Neural crest cell (in vitro differentiated cells): ENCODE measurements at regions not wholly inside any gene's neighbourhood (a gene's known extent, or its start where the extent isn't known, plus 50 kb on each side); places are given as distances from the start of the nearest gene placed in this dataset.

Source experiments
- DNase-seq: peaks from one replicate; pipeline ENCODE4 v3.0.0; 2021; ENCODE audit warnings: low read depth, mixed read lengths, low spot score
- H3K27ac Mint-ChIP-seq: one replicate; pipeline ENCODE4 v1.8.0; 2021; ENCODE audit warnings: mild to moderate bottlenecking, mixed read lengths; ENCODE audit not compliant: unreplicated experiment
- H3K27me3 Mint-ChIP-seq: 2 replicates; pipeline ENCODE4 v1.8.0; 2021; ENCODE audit warnings: low read depth, mild to moderate bottlenecking, mixed read lengths
- H3K36me3 Mint-ChIP-seq: 2 replicates; pipeline ENCODE4 v1.8.0; 2021; ENCODE audit warnings: low read depth, mild to moderate bottlenecking, mixed read lengths
- H3K4me1 Mint-ChIP-seq: 2 replicates; pipeline ENCODE4 v1.8.0; 2021; ENCODE audit warnings: mixed read lengths
- H3K4me3 Mint-ChIP-seq: one replicate; pipeline ENCODE4 v1.8.0; 2021; ENCODE audit warnings: mild to moderate bottlenecking, mixed read lengths
- H3K9me3 Mint-ChIP-seq: 2 replicates; pipeline ENCODE4 v1.8.0; 2021; ENCODE audit warnings: mixed read lengths
- TF ChIP-seq, protein P1 (sequence below): fragments of 200-600 bp; sonication (generic); conservative IDR thresholded peaks from 2 replicates; pipeline ENCODE4 v1.5.0; 2021; ENCODE audit warnings: antibody characterized with exemption, mild to moderate bottlenecking

DNA sequence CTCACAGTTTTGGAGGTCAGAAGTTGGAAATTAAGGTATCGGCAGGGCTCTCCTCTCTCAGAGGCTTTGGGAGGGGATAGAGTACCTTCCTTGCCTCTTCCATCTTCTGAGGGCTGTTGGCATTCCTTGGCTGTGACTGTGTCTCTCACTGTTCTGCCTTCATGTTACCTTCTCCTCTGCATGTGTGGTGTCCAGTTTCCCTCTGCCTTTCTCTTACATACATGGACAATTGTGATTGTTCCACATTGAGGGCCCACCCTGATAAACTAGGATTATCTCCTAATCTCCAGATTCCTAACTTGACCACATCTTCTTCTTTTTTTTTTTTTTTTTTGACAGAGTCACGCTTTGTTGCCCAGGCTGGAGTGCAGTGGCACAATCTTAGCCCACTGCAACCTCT lies 72.1 kb upstream of the SPACA1 start:
- TF ChIP-seq, protein P1, sequence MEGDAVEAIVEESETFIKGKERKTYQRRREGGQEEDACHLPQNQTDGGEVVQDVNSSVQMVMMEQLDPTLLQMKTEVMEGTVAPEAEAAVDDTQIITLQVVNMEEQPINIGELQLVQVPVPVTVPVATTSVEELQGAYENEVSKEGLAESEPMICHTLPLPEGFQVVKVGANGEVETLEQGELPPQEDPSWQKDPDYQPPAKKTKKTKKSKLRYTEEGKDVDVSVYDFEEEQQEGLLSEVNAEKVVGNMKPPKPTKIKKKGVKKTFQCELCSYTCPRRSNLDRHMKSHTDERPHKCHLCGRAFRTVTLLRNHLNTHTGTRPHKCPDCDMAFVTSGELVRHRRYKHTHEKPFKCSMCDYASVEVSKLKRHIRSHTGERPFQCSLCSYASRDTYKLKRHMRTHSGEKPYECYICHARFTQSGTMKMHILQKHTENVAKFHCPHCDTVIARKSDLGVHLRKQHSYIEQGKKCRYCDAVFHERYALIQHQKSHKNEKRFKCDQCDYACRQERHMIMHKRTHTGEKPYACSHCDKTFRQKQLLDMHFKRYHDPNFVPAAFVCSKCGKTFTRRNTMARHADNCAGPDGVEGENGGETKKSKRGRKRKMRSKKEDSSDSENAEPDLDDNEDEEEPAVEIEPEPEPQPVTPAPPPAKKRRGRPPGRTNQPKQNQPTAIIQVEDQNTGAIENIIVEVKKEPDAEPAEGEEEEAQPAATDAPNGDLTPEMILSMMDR = no peak
- Mint-ChIP-seq H3K27ac (no peak overlapping the region), H3K9me3 (peaks cover 6% of the 10 kb centered on the region), H3K36me3 (no peaks in the 10 kb centered on the region), H3K4me3 (no peak overlapping the region), H3K27me3 (peaks cover 9% of the 10 kb centered on the region), H3K4me1 (no peaks in the 10 kb centered on the region)
- DNase-seq = no peak

DNA sequence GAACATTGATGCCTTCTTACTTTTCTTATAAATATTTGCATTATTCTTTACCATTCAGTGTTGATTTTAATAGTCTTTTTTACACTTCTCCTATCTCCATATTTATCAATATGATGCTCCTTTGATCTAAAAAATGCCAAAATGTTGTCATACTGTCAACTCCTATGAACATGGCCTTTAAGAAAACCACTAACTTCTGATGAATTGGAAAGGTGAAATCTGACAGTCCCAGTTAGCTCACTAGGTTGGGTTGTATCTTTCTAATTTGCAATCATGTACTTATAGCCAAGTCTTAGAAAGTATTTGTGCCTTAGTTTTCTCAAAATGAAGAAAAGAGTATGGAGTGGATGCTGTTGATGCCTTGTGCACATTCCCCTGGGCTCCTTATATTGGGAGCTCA lies 75.4 kb upstream of the SPACA1 start:
- Mint-ChIP-seq H3K9me3 (peaks cover 6% of the 10 kb centered on the region), H3K27ac (no peak overlapping the region), H3K4me3 (no peak overlapping the region), H3K27me3 (peaks cover 9% of the 10 kb centered on the region), H3K4me1 (no peaks in the 10 kb centered on the region), H3K36me3 (no peaks in the 10 kb centered on the region)
- DNase-seq = no peak
- TF ChIP-seq, protein P1 = no peak

DNA sequence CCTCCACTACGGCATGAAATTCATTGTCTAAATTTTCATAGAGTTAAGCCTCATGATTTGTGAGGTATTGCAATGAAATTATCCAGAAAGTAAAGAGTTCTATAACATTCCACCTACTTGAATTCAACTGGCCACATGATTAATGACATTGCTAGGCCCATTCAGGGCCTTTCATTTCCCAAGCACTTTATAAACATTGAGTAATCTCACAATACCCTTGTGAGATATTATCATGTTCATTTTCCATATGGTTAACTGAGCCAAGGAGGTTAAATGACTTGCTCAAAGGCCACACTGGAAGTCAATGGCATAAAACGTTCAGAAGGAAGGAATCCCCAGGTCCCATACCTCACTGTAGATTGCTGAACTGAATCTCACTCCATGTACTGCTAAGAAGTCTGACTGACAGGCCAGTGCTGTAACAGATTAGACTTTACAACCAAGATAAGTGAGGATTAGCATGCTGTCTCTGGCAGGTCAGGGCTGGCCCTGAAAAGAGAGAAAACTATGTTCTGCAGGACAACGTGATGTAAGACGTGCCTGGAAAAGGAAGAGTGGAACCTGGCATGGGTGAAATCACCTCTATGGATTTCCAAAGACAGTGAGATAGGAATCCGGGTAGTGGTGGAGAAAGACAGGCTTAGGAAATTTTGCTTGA lies 75.9 kb upstream of the SPACA1 start:
- DNase-seq = no peak
- H3K27ac Mint-ChIP-seq = no peak overlapping the region
- H3K36me3 Mint-ChIP-seq = no peaks in the 10 kb centered on the region
- no peak overlapping the region for H3K4me3 Mint-ChIP-seq
- peaks cover 9% of the 10 kb centered on the region for H3K27me3 Mint-ChIP-seq
- TF ChIP-seq, protein P1 = no peak
- H3K9me3 Mint-ChIP-seq = peaks cover 6% of the 10 kb centered on the region
- H3K4me1 Mint-ChIP-seq = no peaks in the 10 kb centered on the region

DNA sequence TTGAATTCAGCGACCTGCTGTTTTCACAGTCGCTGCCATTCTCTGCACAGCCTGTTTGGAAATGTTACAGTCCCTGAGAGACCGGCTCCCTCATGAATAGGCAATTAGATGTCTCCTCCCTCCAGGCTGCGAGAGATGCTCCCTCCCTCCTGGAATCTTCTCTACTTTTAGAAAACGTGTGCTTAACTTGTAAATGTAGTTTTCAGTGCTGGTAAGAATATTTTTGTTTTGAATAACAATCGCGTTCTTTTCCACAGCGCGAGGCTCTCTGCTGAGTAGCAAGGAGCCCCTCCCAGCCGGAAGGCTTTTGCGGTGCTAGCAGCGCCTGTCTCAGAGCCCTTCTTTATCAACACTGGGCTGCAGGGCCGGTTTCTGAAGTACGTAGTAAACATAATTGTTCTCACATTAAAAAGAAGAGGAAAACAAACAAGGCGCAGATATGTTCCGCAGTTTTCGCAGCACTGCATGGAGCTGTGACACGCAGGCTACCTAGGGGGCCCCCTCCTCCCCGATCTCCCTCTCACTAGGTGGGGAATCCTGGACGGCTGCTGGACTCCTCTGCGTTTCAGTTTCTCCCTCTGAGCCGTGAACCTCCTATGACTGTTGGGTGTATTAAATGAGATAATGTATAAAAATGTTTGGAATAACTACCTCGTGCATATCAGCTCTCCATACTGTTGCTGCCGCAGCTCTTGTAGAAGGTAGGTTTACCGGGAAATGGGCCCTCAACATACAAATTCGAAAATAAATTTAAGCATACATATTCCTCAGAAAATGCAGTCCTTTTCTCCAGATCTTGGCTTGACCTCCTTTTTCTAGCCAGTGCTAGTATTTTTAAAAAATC lies 79.0 kb upstream of the SPACA1 start:
- Mint-ChIP-seq H3K27ac (no peak overlapping the region), H3K9me3 (peaks cover 5% of the 10 kb centered on the region), H3K4me1 (no peaks in the 10 kb centered on the region), H3K36me3 (no peaks in the 10 kb centered on the region), H3K27me3 (peaks cover 3% of the 10 kb centered on the region), H3K4me3 (no peak overlapping the region)
- peak; percentile 16 for DNase-seq
- TF ChIP-seq, protein P1 = peak; percentile 25

DNA sequence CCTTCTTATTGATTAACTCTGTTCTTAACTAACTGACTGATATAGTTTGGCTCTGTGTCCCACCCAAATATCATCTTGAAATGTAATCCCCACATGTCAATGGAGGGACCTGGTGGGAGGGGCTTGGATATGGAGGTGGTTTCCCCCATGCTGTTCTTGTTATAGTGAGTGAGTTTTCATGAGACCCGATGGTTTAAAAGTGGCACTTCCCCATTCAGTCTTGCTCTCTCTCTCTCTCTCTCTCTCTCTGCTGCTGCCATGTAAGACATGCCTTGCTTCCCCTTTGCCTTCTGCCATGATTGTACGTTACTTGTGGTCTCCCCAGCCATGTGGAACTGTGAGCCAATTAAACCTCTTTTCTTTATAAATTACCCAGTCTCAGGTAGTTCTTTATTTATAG lies 81.8 kb upstream of the SPACA1 start:
- H3K4me1 Mint-ChIP-seq = no peaks in the 10 kb centered on the region
- no peaks in the 10 kb centered on the region for H3K36me3 Mint-ChIP-seq
- no peak for DNase-seq
- H3K9me3 Mint-ChIP-seq = no peaks in the 10 kb centered on the region
- H3K4me3 Mint-ChIP-seq = no peak overlapping the region
- H3K27me3 Mint-ChIP-seq = peaks cover 3% of the 10 kb centered on the region
- no peak overlapping the region for H3K27ac Mint-ChIP-seq
- TF ChIP-seq, protein P1 = no peak
